H54 (cell line): ENCODE measurements at regions not wholly inside any gene's neighbourhood (a gene's known extent, or its start where the extent isn't known, plus 50 kb on each side); places are given as distances from the start of the nearest gene placed in this dataset.

ENCODE experiments used
- DNase-seq: peaks from one replicate; pipeline ENCODE4 v3.0.0; 2011; ENCODE audit warnings: low spot score, mixed read lengths; ENCODE audit not compliant: insufficient read length
- FAIRE-seq: peaks from 3 replicates; lab custom pipeline; 2011; peaks lifted over from hg19 to GRCh38; lab: Jason Lieb, UNC
- POLR2A ChIP-seq: IDR thresholded peaks from 2 replicates; pipeline ENCODE4 v1.6.1; 2011; ENCODE audit warnings: low read depth, mild to moderate bottlenecking, low read length

DNA sequence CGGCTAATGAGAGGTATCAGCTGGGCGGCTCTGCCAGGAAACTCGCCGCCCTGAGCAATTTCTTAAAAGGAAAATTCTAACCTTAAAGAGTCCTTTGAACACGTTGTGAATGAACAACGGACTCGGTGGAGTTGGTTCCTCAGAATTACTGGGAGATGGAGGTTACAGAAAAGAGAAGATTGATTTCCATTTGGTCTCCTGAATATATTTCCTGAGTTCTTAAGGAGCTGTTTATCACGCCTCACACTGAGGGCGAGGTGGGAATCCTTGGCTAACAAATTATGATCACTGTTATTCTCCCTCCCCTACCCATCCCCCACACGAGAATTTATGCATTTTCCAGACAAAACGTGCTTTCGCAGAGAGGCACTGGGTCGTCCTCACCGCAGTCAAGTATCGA lies 194.5 kb upstream of the C14orf180 start:
- FAIRE-seq (no peak), DNase-seq (no peak)
- TF ChIP-seq POLR2A = no peak

DNA sequence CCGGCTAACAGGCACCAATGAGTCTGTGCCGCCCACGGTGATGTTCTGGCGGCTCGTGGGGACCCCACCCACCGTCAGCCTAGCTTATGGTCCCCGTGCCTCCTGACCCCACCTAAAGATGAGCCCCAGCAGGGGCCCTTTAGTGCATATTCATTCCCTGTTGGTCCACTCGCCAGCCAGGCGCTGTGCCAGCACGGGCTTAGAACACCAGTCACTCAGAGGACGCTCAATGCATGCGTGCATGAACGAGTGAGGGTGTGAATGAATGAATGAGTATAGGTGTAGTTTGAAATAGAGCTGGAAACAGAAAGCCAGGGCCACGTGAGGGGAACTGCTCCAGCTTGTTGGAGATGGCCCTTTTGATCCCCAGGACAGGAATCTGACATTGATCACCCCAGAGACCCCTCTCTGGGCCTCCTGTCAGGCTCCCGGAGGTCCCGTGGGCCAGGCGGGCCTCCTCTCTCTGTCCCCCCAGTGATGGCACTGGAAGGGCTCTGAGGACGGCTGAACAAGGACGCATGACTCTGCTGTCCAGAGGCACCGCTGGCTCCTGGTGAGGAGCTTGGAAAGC lies 193.9 kb upstream of the C14orf180 start:
- no peak for TF ChIP-seq POLR2A
- FAIRE-seq (no peak), DNase-seq (no peak)

DNA sequence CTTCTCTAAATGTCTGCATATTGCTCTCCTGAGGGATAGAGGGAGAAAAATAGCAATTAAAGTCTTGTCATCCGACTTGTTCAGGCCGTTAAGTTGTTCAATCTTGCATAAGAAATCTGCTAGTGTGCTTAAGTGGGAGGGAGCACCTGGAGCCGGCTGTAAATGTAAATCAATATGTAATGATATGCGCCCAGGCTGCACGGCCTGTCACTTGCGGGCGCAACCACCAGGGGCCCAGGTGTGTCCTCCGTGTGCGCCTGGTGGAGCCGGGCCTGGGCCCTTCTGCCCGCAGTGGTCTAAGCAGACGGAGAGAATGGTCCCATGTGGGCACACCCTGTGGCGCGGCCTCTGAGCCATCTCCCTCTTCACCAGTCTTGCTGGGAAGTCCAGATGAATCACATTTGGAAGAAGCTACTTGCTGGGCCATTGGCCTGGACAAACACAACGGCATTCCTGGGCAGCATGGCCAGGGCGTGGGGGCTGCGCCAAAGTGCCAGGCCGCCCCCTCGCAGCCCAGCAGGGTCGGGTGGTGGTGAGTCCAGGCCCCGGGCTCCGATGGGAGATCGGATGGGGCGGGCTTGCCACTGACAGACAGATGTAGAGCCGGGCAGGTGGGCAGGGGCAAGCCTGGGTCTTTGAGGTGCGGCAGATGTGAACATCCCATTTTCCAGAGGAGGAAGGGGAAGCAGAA lies 193.3 kb upstream of the C14orf180 start:
- DNase-seq (no peak), FAIRE-seq (no peak)
- no peak for TF ChIP-seq POLR2A

DNA sequence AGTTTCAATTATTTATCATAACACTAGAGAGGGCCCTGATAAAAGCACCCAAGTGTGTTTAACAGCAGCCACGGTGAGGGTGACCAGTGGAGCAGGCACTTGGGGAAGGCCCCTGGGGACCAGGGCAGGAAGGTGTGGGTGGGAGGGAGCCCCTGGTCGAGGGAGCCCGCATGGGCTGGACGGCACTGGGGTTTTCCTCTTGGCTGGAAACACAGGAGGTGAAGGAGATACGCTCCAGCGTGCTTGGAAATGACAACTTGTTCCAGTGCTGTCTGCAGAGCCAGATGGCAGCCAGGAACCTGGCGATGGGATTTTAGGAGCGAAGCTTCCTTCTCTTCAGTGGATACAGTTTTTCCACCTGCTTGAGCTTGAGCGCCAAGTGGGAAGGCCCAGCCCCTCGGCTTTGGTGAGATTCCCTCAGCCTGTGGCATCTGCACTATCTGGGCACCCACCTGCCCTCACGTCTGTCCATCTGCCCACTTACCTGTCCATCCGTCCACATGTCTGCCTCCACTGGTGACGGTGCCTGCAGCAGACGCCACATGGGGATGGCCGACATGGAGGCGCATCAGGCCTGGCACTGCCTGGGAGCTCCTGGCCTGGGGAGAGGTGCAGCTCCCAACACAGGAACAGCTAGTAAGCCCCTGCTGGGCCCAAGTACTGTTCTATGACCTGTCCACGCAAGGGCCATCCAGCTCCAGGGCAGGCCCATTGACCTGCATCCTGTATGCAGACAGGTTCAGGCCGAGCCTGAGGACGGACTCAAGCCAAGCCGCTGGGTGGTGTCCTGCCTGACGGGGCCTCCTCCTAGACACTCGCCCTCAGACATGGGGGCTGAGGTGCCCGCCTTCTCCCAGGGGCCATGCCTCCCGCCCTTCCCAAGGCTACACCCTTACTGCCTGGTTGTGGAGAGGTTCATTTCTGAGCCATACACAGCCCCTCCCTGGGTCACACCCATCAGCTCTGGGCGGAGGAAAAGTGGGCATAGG lies 192.2 kb upstream of the C14orf180 start:
- DNase-seq (no peak), FAIRE-seq (no peak)
- no peak for TF ChIP-seq POLR2A

DNA sequence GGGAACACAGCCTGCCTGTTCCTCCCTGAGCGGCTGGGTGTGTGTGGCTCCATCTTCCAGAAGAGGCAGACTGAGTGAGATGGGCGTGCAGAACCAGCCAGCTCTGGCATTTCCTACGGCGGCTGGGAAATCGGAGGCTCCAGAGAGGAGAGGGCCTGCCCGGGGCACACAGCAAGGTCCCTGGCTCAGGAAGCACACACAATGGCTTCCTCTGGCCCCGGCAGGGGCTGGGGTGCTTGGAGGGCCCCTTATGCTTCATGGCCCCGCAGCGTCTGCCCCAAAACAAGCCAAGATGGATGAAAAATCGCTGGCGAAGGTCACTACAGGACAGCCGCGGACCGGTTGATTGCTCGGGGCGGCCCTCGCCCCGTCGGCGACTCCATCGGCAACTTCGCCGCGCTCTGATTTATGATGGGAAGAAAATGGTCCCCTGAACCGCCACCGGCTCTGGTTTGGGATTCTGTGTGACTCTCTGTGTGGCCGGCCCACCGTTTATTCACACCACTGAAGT lies 191.5 kb upstream of the C14orf180 start:
- DNase-seq (no peak), FAIRE-seq (no peak)
- TF ChIP-seq POLR2A = no peak

DNA sequence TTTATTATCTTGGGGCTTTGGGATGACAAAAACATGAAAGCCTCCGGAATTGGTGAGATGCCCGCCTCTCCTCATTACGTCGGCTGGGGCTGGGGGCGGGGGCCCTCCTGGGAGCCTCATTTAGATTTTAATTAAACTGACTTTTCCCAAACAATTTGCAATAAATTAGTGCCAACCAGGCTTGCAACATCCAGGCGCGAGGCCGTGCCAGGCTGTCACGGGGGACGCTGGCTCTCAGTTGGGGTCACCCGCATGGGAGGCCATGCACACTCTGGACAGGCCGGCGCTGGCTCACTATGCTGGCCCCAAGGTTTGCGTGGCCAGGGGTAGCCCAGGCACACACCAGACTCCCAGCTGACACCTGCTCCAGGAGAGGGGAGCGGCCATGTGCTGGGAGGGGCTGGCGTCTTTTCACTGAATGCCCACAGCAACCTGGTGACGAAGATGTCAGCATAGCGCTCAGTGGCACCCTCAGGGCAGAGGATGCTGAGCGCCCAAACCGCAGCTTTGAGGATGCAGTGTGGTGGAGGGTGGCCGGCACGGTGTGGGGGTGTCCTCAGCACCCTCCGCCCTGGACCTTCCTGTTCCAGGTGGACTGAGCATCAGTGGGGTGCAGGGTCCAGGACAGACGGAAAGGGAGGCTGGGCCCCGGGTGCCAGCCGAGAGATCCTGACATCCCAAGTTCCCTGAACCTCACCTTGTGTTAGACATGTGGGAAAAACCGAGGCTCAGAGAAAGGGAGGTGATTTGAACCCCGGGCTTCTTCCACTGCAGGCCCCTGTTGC lies 190.8 kb upstream of the C14orf180 start:
- no peak for TF ChIP-seq POLR2A
- DNase-seq (no peak), FAIRE-seq (no peak)

DNA sequence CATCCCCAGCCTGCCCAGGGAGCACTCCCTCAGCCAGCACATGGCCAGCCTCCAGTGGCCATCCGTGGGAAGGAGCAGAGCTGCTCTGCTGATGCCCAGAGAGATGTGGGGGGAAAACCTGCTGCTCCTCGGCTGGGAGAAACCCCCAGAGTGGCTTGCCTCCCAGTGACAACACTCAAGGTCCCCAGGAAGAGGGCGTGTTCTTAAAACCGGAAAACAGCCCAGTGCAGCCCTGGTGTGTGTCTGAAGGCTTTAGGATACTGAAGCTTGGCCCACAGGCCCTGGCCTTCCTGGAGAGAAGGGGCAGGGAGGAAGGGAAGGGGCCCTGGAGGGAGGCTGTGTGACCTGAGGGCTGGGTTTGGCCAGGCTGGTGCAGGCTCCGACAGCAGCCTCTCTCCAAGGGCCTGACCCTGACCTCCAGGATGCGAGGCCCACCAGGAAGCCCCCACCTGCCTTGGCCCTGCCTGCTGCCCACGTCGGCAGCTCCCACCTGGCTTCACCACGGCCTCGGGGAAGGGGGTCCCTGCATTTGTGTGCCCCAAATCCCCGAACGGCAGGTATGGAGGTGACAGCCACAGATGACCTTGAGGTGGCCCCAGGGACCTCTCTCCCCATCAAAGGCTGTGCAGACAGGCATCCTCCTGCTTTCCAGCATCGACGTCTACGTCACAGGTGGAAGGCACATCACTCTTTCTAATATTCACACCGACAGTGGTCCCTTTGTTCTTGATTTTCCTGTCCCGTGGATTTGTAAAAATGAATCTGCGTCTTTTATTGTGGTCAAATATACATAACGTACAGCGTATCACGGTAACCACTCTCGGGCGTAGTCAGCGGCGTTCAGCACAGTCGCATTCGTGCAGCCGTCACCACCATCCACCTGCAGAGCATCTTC lies 190.0 kb upstream of the C14orf180 start:
- TF ChIP-seq POLR2A = no peak
- FAIRE-seq = no peak
- DNase-seq = no peak

DNA sequence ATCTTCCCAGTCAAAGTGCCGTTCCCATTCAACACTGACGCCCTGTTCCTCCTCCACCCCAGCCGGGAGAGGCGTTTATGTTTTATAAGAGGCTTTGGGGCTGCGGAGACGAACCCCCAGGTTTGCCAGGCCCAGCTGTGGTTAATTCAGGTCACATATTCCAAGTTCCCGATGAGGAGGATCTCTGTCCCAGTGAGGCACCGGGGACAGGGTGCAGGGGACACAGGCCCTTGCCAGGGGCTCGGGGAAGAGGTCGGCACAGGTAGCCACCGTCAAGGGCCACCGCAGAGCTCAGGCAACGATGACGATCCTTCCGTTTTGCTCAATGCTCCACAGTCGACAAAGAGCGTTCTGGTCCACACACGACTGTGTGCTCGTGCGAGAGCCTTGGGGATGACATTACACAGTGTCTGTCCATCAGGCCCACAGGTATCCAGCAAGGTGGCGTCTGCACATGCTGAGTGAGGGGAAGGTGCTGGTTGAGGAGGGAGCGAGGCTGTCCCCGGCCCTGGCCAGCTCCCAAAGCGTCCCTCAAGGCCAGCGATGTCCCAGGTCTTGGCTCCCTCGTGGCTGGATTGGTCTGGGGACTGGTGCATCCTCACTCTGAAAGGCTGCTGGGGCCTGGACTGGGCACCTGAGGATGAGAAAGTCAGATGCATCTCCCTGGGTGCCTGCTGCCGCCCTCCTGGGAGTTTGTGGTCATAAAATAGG lies 189.2 kb upstream of the C14orf180 start:
- FAIRE-seq (no peak), DNase-seq (no peak)
- TF ChIP-seq POLR2A = no peak

DNA sequence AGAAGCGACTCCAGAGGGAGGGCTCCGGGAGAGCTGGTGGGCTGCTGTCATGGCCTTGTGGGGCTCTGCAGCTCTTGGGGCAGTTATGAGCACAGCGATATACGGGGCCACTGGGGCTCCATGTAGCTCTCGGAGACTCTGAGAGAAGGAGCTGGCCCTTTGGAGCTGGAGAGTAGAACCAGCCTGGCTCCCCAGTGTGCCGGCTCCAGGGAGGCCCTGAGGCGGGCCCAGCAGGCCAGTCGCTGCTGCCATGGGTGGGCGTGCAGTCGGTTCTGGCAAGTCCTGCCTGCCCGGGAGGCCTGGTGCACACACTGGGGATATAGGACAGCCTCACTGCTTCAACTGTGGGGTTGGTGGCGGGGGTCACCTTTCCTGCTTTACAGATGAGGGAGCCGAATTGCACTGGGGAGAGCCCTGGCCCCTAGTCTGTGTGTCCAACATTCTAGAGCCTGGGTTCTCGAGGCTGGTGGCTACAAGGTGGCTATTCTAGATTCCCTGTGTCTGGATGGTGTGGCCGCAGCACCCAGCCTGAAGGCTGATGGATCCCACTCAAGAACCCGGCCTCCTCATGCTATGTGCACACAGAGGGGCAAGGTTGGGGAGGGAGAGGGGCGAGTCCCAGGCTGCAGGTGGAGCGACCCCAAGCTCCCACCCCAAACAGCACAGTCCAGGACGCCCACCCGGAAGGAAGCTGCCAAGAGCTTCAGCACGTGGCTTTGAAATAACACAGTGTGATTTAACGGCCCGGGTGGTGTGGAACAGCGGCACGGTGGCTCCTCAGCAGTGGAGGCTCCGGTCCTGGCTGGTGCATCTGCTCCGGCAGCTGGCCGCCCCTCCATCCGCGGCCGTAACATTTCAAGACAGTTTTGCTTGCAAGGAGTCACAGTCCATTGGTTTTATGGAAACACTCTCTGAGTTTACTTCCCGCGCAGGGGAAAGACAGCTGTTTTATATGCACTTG lies 188.3 kb upstream of the C14orf180 start:
- no peak for TF ChIP-seq POLR2A
- FAIRE-seq = no peak
- DNase-seq = no peak

DNA sequence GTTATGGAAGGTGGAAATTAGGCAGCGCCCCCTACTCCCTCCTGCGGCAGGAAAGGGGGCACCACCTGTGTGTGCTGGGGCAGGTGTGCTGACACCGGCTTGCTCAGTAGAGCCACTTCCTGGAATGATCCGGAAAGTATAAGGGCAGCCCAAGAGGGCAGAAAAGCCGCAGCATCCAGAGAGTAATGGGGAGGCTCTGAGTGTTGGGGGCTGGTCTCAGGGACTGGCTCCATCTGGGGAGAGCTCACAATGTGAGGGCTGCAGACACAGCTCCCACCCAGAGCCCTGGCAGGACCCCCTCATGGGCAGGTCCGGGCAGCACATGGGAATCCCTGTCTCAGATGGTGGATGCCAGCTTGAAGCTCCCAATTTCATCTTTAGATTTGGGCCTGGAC lies 187.6 kb upstream of the C14orf180 start:
- no peak for DNase-seq
- TF ChIP-seq POLR2A = no peak
- FAIRE-seq = no peak
